Esophagus squamous epithelium (tissue), 5 donors: ENCODE measurements at regions not wholly inside any gene's neighbourhood (a gene's known extent, or its start where the extent isn't known, plus 50 kb on each side); places are given as distances from the start of the nearest gene placed in this dataset.
"Not testable (repeated sequence)": the region's sequence is repeated elsewhere in the genome, so short reads cannot be mapped to it uniquely, and the experiment has no call there.

Experiments used
- DNase-seq: peaks from one replicate; lab custom pipeline; 2025; lab: John Stamatoyannopoulos, UW
- H3K27ac ChIP-seq, 4 donors: fragments of 200-600 bp; sonication (generic); one replicate each; pipeline ENCODE4 v1.5.1; 2016 to 2019; ENCODE audit warnings: mild to moderate bottlenecking in 1 of 4
- H3K27me3 ChIP-seq, 4 donors: fragments of 200-600 bp; sonication (generic); 1 replicate in 3 of 4; 2 replicates in 1 of 4; pipeline versions ENCODE4 v1.5.1 to v1.6.0; 2017 to 2021; ENCODE audit warnings: antibody characterized with exemption in 1 of 4
- H3K36me3 ChIP-seq, 3 donors: fragments of 200-600 bp; sonication (generic); one replicate each; pipeline ENCODE4 v1.5.1; 2016 to 2019
- H3K4me1 ChIP-seq, 3 donors: fragments of 200-600 bp; sonication (generic); one replicate each; pipeline ENCODE4 v1.5.1; 2017 to 2019
- H3K4me3 ChIP-seq, 4 donors: fragments of 200-600 bp; sonication (generic); 1 replicate in 3 of 4; 2 replicates in 1 of 4; pipeline ENCODE4 v1.5.1; 2016 to 2019; ENCODE audit warnings: mild to moderate bottlenecking in 2 of 4, moderate library complexity in 1 of 4
- H3K9me3 ChIP-seq, 3 donors: fragments of 200-600 bp; sonication (generic); one replicate each; pipeline ENCODE4 v1.5.1; 2016 to 2019
- CTCF ChIP-seq, 6 experiments: fragments of 450-650 bp in 4 of 6; fragments of 200-600 bp in 2 of 6; sonication (generic) in 2 of 6; IDR thresholded peaks; one replicate each; pipeline ENCODE4 v1.5.1; 2016 to 2019; ENCODE audit warnings: antibody characterized with exemption in 6 of 6, mild to moderate bottlenecking in 4 of 6, moderate library complexity in 4 of 6
- POLR2A ChIP-seq, 4 donors: fragments of 450-650 bp; IDR thresholded peaks; one replicate each; pipeline ENCODE4 v1.6.1; 2017; ENCODE audit warnings: antibody characterized with exemption in 4 of 4, mild to moderate bottlenecking in 4 of 4, moderate library complexity in 3 of 4
- WGBS, 2 donors: methylation state at CpG; one replicate each; pipeline ENCODE4 v1.1.5; 2018; 5-methylcytosine and 5-hydroxymethylcytosine counted together
- intact Hi-C: fragments of 100-400 bp; cut with DNase I; formaldehyde crosslinking; loops from one replicate; pipeline ENCODE4 v1.15.0; 2022
- donor health status: DM: yes; HTN: yes; CAD: no.

GRCh38 chr5:12659686-12660085 is 755.4 kb upstream of the CTNND2 start:
- Histone ChIP-seq H3K36me3 (no peaks in the 10 kb centered on the region), H3K27me3 (no peaks in the 10 kb centered on the region), H3K9me3 (peaks cover 0 to 8% (median 5%) of the 10 kb centered on the region in 3 donors), H3K27ac (no peak overlapping the region), H3K4me1 (no peaks in the 10 kb centered on the region), H3K4me3 (no peak overlapping the region)
- no peak for DNase-seq
- no peak for TF ChIP-seq CTCF (IDR thresholded peaks at IDR 0.05)
- TF ChIP-seq POLR2A (IDR thresholded peaks at IDR 0.05): no peak
- WGBS, 2 donors: 47 to 52% methylated on average over 4 of the region's 4 CpGs
- intact Hi-C loops: no loop called here

GRCh38 chr5:12658871-12659446 is 754.7 kb upstream of the CTNND2 start:
- H3K9me3 ChIP-seq: peaks cover 0 to 8% (median 5%) of the 10 kb centered on the region in 3 donors
- H3K27me3 ChIP-seq: no peaks in the 10 kb centered on the region
- TF ChIP-seq CTCF (IDR thresholded peaks at IDR 0.05) (no peak), POLR2A (IDR thresholded peaks at IDR 0.05) (no peak)
- no peaks in the 10 kb centered on the region for H3K4me1 ChIP-seq
- no peak overlapping the region for H3K27ac ChIP-seq
- 59 to 70% methylated on average over 4 of the region's 4 CpGs for WGBS, 2 donors
- no peaks in the 10 kb centered on the region for H3K36me3 ChIP-seq
- no peak overlapping the region for H3K4me3 ChIP-seq
- no peak for DNase-seq
- intact Hi-C loops: no loop called here

- 57 to 65% methylated on average over 4 of the region's 4 CpGs for WGBS, 2 donors
- not testable (repeated sequence) for H3K9me3 ChIP-seq
These were observed 753.7 kb upstream of the CTNND2 start for GRCh38 chr5:12657914-12658474.

GRCh38 chr5:12655675-12656074 is 751.4 kb upstream of the CTNND2 start:
- Histone ChIP-seq H3K4me3 (no peak overlapping the region), H3K9me3 (no peaks in the 10 kb centered on the region), H3K4me1 (no peaks in the 10 kb centered on the region), H3K27ac (no peak overlapping the region), H3K36me3 (no peaks in the 10 kb centered on the region), H3K27me3 (no peaks in the 10 kb centered on the region)
- DNase-seq: no peak
- TF ChIP-seq POLR2A (IDR thresholded peaks at IDR 0.05) (no peak), CTCF (IDR thresholded peaks at IDR 0.05) (no peak)
- intact Hi-C loops: no loop called here
- 52 to 54% methylated on average over 3 of the region's 3 CpGs for WGBS, 2 donors

More at GRCh38 chr5:12657914-12658474, 753.7 kb upstream of the CTNND2 start:
- H3K27me3 ChIP-seq, H3K36me3 ChIP-seq, H3K4me3 ChIP-seq, intact Hi-C loops, H3K27ac ChIP-seq, H3K4me1 ChIP-seq, DNase-seq: not testable (repeated sequence)

GRCh38 chr5:12652201-12652600 is 748.0 kb upstream of the CTNND2 start:
- no peak overlapping the region for H3K4me3 ChIP-seq
- intact Hi-C loops: no loop called here
- no peaks in the 10 kb centered on the region for H3K4me1 ChIP-seq
- no peaks in the 10 kb centered on the region for H3K36me3 ChIP-seq
- no peak for TF ChIP-seq CTCF (IDR thresholded peaks at IDR 0.05)
- TF ChIP-seq POLR2A (IDR thresholded peaks at IDR 0.05): no peak
- no peak for DNase-seq
- H3K9me3 ChIP-seq: no peaks in the 10 kb centered on the region
- H3K27ac ChIP-seq: no peak overlapping the region
- no peaks in the 10 kb centered on the region for H3K27me3 ChIP-seq
- WGBS, 2 donors: 69 to 79% methylated on average over 4 of the region's 4 CpGs
